ENCODE measurements at regions not wholly inside any gene's neighbourhood (a gene's known extent, or its start where the extent isn't known, plus 50 kb on each side); places are given as distances from the start of the nearest gene placed in this dataset.

DNA sequence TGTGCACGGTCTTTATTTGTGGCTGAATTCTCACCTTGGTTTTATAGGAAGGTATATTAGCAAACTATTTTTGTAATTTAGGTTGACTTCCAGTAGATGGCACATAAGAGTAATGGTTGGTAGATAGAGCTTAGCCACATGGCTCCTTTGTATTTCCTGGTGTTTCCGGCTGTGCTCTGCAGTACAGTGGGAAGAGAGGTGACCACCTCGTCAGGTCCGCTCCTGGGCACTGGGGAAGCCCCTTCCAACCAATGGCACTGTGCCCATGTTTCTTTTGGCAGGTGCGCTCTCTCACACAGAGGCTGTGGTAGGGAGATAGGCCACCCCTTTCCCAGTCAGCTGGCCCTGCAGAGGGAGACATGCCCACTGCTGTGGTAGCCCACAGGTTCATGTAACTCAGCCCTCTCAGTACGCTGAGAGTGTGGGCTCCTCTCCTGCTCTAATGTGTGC lies 74.3 kb upstream of the ATP12A start:
- H3K4me1 ChIP-seq, result no peaks in the 10 kb centered on the region
- H3K27ac ChIP-seq, result 0 out of 2 replicates have a peak overlapping the region, but pooled peaks have one; percentile 0
- no peaks in the 10 kb centered on the region for H3K9me3 ChIP-seq
- no peak overlapping the region for H3K4me2 ChIP-seq
- no peaks in the 10 kb centered on the region for H4K20me1 ChIP-seq
- no peaks in the 10 kb centered on the region for H3K36me3 ChIP-seq
- no peak overlapping the region for H3K4me3 ChIP-seq
- no peak for TF ChIP-seq Cebpa-rat (IDR thresholded peaks at IDR 0.05)
- H3K9ac ChIP-seq, result no peak overlapping the region
- no peaks in the 10 kb centered on the region for H3K27me3 ChIP-seq

- H3K9ac ChIP-seq, result no peak overlapping the region
- H3K4me2 ChIP-seq, result no peak overlapping the region
These were observed 73.6 kb upstream of the ATP12A start for GRCh38 chr13:24606486-24607170.

GRCh38 chr13:24610956-24611355 lies 69.3 kb upstream of the ATP12A start:
- Histone ChIP-seq H3K4me3 (no peak overlapping the region), H3K9ac (no peak overlapping the region), H3K4me2 (no peak overlapping the region), H3K27me3 (no peaks in the 10 kb centered on the region), H3K36me3 (no peaks in the 10 kb centered on the region), H3K4me1 (no peaks in the 10 kb centered on the region), H3K27ac (no peak overlapping the region), H3K9me3 (no peaks in the 10 kb centered on the region), H4K20me1 (no peaks in the 10 kb centered on the region)
- no peak for TF ChIP-seq Cebpa-rat (IDR thresholded peaks at IDR 0.05)

More at GRCh38 chr13:24606486-24607170, 73.6 kb upstream of the ATP12A start:
- no peak for TF ChIP-seq Cebpa-rat (IDR thresholded peaks at IDR 0.05)
- no peaks in the 10 kb centered on the region for H3K9me3 ChIP-seq
- 0 out of 2 replicates have a peak overlapping the region, but pooled peaks have one; percentile 0 for H3K27ac ChIP-seq
- H4K20me1 ChIP-seq, result no peaks in the 10 kb centered on the region
- H3K4me1 ChIP-seq, result no peaks in the 10 kb centered on the region
- no peaks in the 10 kb centered on the region for H3K36me3 ChIP-seq
- H3K27me3 ChIP-seq, result no peaks in the 10 kb centered on the region
- no peak overlapping the region for H3K4me3 ChIP-seq

- Histone ChIP-seq H4K20me1 (no peaks in the 10 kb centered on the region), H3K36me3 (no peaks in the 10 kb centered on the region), H3K4me3 (no peak overlapping the region), H3K4me2 (no peak overlapping the region), H3K27me3 (no peaks in the 10 kb centered on the region), H3K9me3 (no peaks in the 10 kb centered on the region), H3K27ac (no peak overlapping the region), H3K9ac (no peak overlapping the region), H3K4me1 (0 out of 2 replicates have a peak, but pooled peaks cover 5% of the 10 kb centered on the region)
- no peak for TF ChIP-seq Cebpa-rat (IDR thresholded peaks at IDR 0.05)
These were observed 67.5 kb upstream of the ATP12A start for GRCh38 chr13:24612726-24613125.

DNA sequence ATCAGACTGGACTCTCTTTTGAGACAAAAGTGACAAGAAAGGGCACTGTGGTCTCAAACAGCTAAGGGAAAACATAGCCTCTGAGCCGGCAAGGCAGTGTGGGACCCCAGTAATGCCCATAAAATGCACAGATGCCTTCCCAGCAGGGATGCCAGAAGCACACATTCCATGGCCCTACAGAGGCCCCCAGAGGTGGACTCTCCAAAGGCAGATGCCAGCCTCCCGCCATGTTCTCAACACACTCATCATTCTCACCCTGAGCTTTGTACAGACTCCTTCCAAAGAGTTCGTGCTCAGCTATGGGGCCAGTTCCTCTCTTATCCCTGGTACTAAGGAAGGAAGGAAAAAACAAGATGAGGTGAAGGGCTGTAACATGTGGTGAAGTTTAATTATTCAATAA lies 67.1 kb upstream of the ATP12A start:
- no peak for TF ChIP-seq Cebpa-rat (IDR thresholded peaks at IDR 0.05)
- Histone ChIP-seq H3K27ac (no peak overlapping the region), H3K36me3 (no peaks in the 10 kb centered on the region), H3K27me3 (no peaks in the 10 kb centered on the region), H3K4me3 (no peak overlapping the region), H3K4me1 (peaks cover 7% of the 10 kb centered on the region), H3K9ac (no peak overlapping the region), H3K9me3 (no peaks in the 10 kb centered on the region), H3K4me2 (no peak overlapping the region), H4K20me1 (no peaks in the 10 kb centered on the region)

- H3K4me1 ChIP-seq, result peaks cover 13% of the 10 kb centered on the region
- no peak overlapping the region for H3K9ac ChIP-seq
- no peaks in the 10 kb centered on the region for H3K36me3 ChIP-seq
- H3K4me3 ChIP-seq, result no peak overlapping the region
- no peaks in the 10 kb centered on the region for H3K9me3 ChIP-seq
- H3K27ac ChIP-seq, result no peak overlapping the region
- TF ChIP-seq Cebpa-rat (IDR thresholded peaks at IDR 0.05), result no peak
- no peak overlapping the region for H3K4me2 ChIP-seq
- no peaks in the 10 kb centered on the region for H3K27me3 ChIP-seq
- H4K20me1 ChIP-seq, result no peaks in the 10 kb centered on the region
These were observed 66.5 kb upstream of the ATP12A start for GRCh38 chr13:24613755-24614154.

DNA sequence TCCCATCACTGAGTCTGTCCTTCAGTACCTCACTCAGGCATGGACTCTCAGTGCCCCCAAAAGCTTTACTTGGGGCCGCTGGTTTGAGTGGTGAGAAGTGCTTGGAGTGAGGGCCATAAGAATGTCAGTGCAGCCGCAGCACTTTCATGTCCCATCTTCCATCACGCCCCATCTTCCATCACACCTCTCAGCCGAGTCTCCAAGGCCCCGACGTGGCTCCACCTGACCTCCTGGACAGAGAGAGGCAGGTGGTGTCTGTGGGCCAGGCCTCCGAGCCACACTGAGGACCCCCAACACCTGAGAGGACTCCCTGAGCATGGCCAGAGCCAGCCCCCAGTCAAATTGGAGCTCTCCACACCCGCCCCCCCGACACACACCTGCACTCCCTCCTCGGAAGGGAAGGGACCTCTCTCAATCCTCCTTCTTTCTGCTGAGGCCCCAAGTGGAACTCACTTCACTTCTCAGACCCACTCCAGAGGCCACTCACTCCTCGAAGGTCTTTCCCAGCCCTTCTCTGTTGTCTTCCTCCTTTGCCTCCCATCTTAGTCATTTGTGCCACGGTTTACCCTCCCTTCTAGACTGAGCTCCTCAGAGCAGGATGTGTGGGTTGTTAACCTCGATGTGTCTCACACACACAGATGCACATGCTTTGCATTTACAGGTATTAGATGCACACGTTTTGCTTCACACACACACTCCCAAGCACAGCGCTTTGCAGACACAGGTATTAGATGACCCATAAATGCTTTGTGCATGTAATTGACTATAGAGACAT lies 65.7 kb upstream of the ATP12A start:
- Histone ChIP-seq H3K36me3 (no peaks in the 10 kb centered on the region), H3K4me3 (no peak overlapping the region), H4K20me1 (no peaks in the 10 kb centered on the region), H3K27ac (no peak overlapping the region), H3K9me3 (no peaks in the 10 kb centered on the region), H3K4me1 (peaks cover 21% of the 10 kb centered on the region), H3K27me3 (no peaks in the 10 kb centered on the region), H3K4me2 (no peak overlapping the region), H3K9ac (no peak overlapping the region)
- TF ChIP-seq Cebpa-rat (IDR thresholded peaks at IDR 0.05), result no peak

GRCh38 chr13:24615114-24615513 lies 65.1 kb upstream of the ATP12A start:
- no peaks in the 10 kb centered on the region for H3K36me3 ChIP-seq
- TF ChIP-seq Cebpa-rat (IDR thresholded peaks at IDR 0.05), result no peak
- H4K20me1 ChIP-seq, result no peaks in the 10 kb centered on the region
- H3K9ac ChIP-seq, result no peak overlapping the region
- H3K4me2 ChIP-seq, result no peak overlapping the region
- H3K27ac ChIP-seq, result no peak overlapping the region
- no peaks in the 10 kb centered on the region for H3K9me3 ChIP-seq
- no peaks in the 10 kb centered on the region for H3K27me3 ChIP-seq
- H3K4me3 ChIP-seq, result no peak overlapping the region
- peaks cover 21% of the 10 kb centered on the region for H3K4me1 ChIP-seq

- no peaks in the 10 kb centered on the region for H3K36me3 ChIP-seq
- no peak overlapping the region for H3K9ac ChIP-seq
- no peaks in the 10 kb centered on the region for H4K20me1 ChIP-seq
- H3K4me3 ChIP-seq, result no peak overlapping the region
- H3K27ac ChIP-seq, result no peak overlapping the region
- no peaks in the 10 kb centered on the region for H3K27me3 ChIP-seq
- H3K9me3 ChIP-seq, result 0 out of 2 replicates have a peak, but pooled peaks cover 3% of the 10 kb centered on the region
- peaks cover 21% of the 10 kb centered on the region for H3K4me1 ChIP-seq
- no peak overlapping the region for H3K4me2 ChIP-seq
- no peak for TF ChIP-seq Cebpa-rat (IDR thresholded peaks at IDR 0.05)
These were observed 64.2 kb upstream of the ATP12A start for GRCh38 chr13:24615911-24616472.

DNA sequence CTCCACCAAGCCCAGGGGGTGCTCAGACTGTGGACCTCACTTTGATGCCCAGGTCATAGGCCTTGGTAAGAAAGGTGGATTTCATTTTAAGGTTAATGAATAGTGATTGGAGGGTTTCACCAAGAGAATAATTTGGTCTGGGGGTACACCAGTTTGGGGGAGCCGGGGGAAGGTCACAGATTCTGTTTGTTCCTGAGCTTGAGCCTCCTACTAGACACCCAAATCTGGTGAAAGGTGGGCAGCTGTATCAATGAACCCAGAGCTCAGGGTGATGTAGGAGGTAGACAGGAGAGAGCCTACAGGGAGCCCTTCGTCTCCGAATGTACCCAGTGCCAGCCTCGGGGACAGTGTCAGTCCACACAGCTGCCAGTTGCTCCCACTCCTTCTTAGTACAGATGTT lies 63.7 kb upstream of the ATP12A start:
- H3K4me2 ChIP-seq, result no peak overlapping the region
- no peak overlapping the region for H3K4me3 ChIP-seq
- TF ChIP-seq Cebpa-rat (IDR thresholded peaks at IDR 0.05), result no peak

More for the DNA sequence above, 63.7 kb upstream of the ATP12A start:
- H3K27ac ChIP-seq, result no peak overlapping the region
- no peak overlapping the region for H3K9ac ChIP-seq
- H3K36me3 ChIP-seq, result no peaks in the 10 kb centered on the region
- no peaks in the 10 kb centered on the region for H3K27me3 ChIP-seq
- 0 out of 2 replicates have a peak, but pooled peaks cover 3% of the 10 kb centered on the region for H3K9me3 ChIP-seq
- H4K20me1 ChIP-seq, result no peaks in the 10 kb centered on the region
- H3K4me1 ChIP-seq, result peaks cover 21% of the 10 kb centered on the region
